Mesenchymal stem cell (in vitro differentiated cells and primary cell): ENCODE measurements at regions not wholly inside any gene's neighbourhood (a gene's known extent, or its start where the extent isn't known, plus 50 kb on each side); places are given as distances from the start of the nearest gene placed in this dataset. TPM values are rescaled to one million over a fixed set of nuclear protein-coding genes. Genes with fewer than 3 reads are reported as not detected.

ENCODE experiments used
- small RNA-seq: library from polyadenylated mRNA; stranded (forward); fragments of <200 nt; extraction: miRNeasy Mini kit (QIAGEN cat#:217004); gene quantifications from one replicate; pipeline ENCODE3, GENCODE V24; 2013; ENCODE audit warnings: low read depth

Small RNA genes in the stretch of these regions (small RNA-seq; reads per million reads assigned to genes)
- gene RF00157, result not detected
- not detected for gene RNA5SP349
- not detected for gene RNU6-654P
